ENCODE measurements at regions not wholly inside any gene's neighbourhood (a gene's known extent, or its start where the extent isn't known, plus 50 kb on each side); places are given as distances from the start of the nearest gene placed in this dataset.

DNA sequence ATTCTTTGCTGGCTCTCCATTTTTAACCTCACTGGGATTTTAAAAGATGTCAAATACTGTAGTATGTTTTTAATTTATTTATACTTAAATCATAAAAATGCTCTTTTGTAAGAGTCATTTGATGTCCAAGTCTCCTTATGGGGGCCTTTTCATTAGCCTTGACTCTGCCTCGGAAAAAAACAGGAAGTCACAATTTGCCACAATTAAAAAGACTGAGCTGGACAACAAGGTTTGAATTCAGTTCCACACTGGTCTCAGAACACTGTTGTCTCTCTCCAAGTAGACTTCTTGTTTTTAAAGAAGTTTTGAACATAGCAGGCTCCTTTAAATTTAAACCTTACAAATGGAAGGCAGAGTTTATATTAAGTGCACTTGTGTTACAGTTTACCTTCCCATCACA lies 444.2 kb downstream of the ACTL7B start:
- no peak for TF ChIP-seq CTCF (IDR thresholded peaks at IDR 0.05; ENCODE audit: low read depth, low read length)
- no peak overlapping the region for H3K27ac ChIP-seq
- H3K4me3 ChIP-seq: no peak overlapping the region
- no peaks in the 10 kb centered on the region for H3K4me1 ChIP-seq (ENCODE audit: low read depth)
- no peak for DNase-seq (ENCODE audit: low read depth in 1 of 2, low spot score in 1 of 2)
- no peaks in the 10 kb centered on the region for H3K36me3 ChIP-seq
- H3K27me3 ChIP-seq: no peaks in the 10 kb centered on the region
- no peaks in the 10 kb centered on the region for H3K9me3 ChIP-seq (ENCODE audit: low read depth)

- no peak overlapping the region for H3K4me3 ChIP-seq
- H3K4me1 ChIP-seq (ENCODE audit: low read depth): no peaks in the 10 kb centered on the region
- no peak for TF ChIP-seq CTCF (IDR thresholded peaks at IDR 0.05; ENCODE audit: low read depth, low read length)
- DNase-seq (ENCODE audit: low read depth in 1 of 2, low spot score in 1 of 2): no peak
- H3K36me3 ChIP-seq: no peaks in the 10 kb centered on the region
- no peaks in the 10 kb centered on the region for H3K9me3 ChIP-seq (ENCODE audit: low read depth)
- no peaks in the 10 kb centered on the region for H3K27me3 ChIP-seq
- no peak overlapping the region for H3K27ac ChIP-seq
Observed at GRCh38 chr9:108410161-108410560, 445.6 kb downstream of the ACTL7B start.

GRCh38 chr9:108400297-108400696 lies 455.5 kb downstream of the ACTL7B start:
- no peaks in the 10 kb centered on the region for H3K27me3 ChIP-seq
- no peak for TF ChIP-seq CTCF (IDR thresholded peaks at IDR 0.05; ENCODE audit: low read depth, low read length)
- no peaks in the 10 kb centered on the region for H3K36me3 ChIP-seq
- no peak overlapping the region for H3K4me3 ChIP-seq
- no peak for DNase-seq (ENCODE audit: low read depth in 1 of 2, low spot score in 1 of 2)
- H3K4me1 ChIP-seq (ENCODE audit: low read depth): no peaks in the 10 kb centered on the region
- no peaks in the 10 kb centered on the region for H3K9me3 ChIP-seq (ENCODE audit: low read depth)
- H3K27ac ChIP-seq: no peak overlapping the region

- Histone ChIP-seq H3K36me3 (no peaks in the 10 kb centered on the region), H3K9me3 (ENCODE audit: low read depth) (no peaks in the 10 kb centered on the region), H3K27ac (no peak overlapping the region), H3K4me3 (no peak overlapping the region), H3K27me3 (no peaks in the 10 kb centered on the region), H3K4me1 (ENCODE audit: low read depth) (no peaks in the 10 kb centered on the region)
- DNase-seq (ENCODE audit: low read depth in 1 of 2, low spot score in 1 of 2): no peak
- no peak for TF ChIP-seq CTCF (IDR thresholded peaks at IDR 0.05; ENCODE audit: low read depth, low read length)
Observed at GRCh38 chr9:108399851-108400250, 455.9 kb downstream of the ACTL7B start.

GRCh38 chr9:108397286-108397685 lies 458.5 kb downstream of the ACTL7B start:
- TF ChIP-seq CTCF (IDR thresholded peaks at IDR 0.05; ENCODE audit: low read depth, low read length): no peak
- no peak overlapping the region for H3K4me3 ChIP-seq
- H3K27me3 ChIP-seq: no peaks in the 10 kb centered on the region
- H3K9me3 ChIP-seq (ENCODE audit: low read depth): no peaks in the 10 kb centered on the region
- H3K36me3 ChIP-seq: no peaks in the 10 kb centered on the region
- H3K27ac ChIP-seq: no peak overlapping the region
- DNase-seq (ENCODE audit: low read depth in 1 of 2, low spot score in 1 of 2): no peak
- no peaks in the 10 kb centered on the region for H3K4me1 ChIP-seq (ENCODE audit: low read depth)

- DNase-seq (ENCODE audit: low read depth in 1 of 2, low spot score in 1 of 2): no peak
- no peaks in the 10 kb centered on the region for H3K36me3 ChIP-seq
- H3K4me1 ChIP-seq (ENCODE audit: low read depth): no peaks in the 10 kb centered on the region
- H3K27me3 ChIP-seq: no peaks in the 10 kb centered on the region
- H3K27ac ChIP-seq: no peak overlapping the region
- no peak for TF ChIP-seq CTCF (IDR thresholded peaks at IDR 0.05; ENCODE audit: low read depth, low read length)
- no peaks in the 10 kb centered on the region for H3K9me3 ChIP-seq (ENCODE audit: low read depth)
- H3K4me3 ChIP-seq: no peak overlapping the region
Observed at GRCh38 chr9:108396611-108397010, 459.2 kb downstream of the ACTL7B start.
